Smooth muscle cell (in vitro differentiated cells): ENCODE measurements at regions not wholly inside any gene's neighbourhood (a gene's known extent, or its start where the extent isn't known, plus 50 kb on each side); places are given as distances from the start of the nearest gene placed in this dataset.
A peak's percentile ranks its signal among the peaks of the same experiment; 100 is the strongest.

ENCODE experiments used
- DNase-seq: peaks from one replicate; lab custom pipeline; 2025; ENCODE audit not compliant: unreplicated experiment; lab: John Stamatoyannopoulos, UW
- H2AFZ ChIP-seq: fragments of 200-600 bp; sonication (generic); 2 replicates; pipeline ENCODE4 v1.6.0; 2016; ENCODE audit warnings: antibody characterized with exemption, low read depth, mild to moderate bottlenecking
- H3F3A ChIP-seq: fragments of 200-600 bp; sonication (generic); 2 replicates; pipeline ENCODE4 v1.6.0; 2017; ENCODE audit warnings: antibody characterized with exemption, low read depth
- H3K27ac ChIP-seq: fragments of 200-600 bp; sonication (generic); 2 replicates; pipeline ENCODE4 v1.5.1; 2016; ENCODE audit warnings: low read depth, mild to moderate bottlenecking
- H3K27me3 ChIP-seq: fragments of 200-600 bp; sonication (generic); 2 replicates; pipeline ENCODE4 v1.6.1; 2016; ENCODE audit warnings: low read depth, mild to moderate bottlenecking
- H3K36me3 ChIP-seq: fragments of 200-600 bp; sonication (generic); 2 replicates; pipeline ENCODE4 v1.5.1; 2016; ENCODE audit warnings: low read depth
- H3K4me1 ChIP-seq: fragments of 200-600 bp; sonication (generic); 2 replicates; pipeline ENCODE4 v1.5.1; 2016; ENCODE audit warnings: low read depth
- H3K4me2 ChIP-seq: fragments of 200-600 bp; sonication (generic); 2 replicates; pipeline ENCODE4 v1.6.0; 2016; ENCODE audit warnings: mild to moderate bottlenecking
- H3K4me3 ChIP-seq: fragments of 200-600 bp; sonication (generic); 2 replicates; pipeline ENCODE4 v1.5.1; 2016; ENCODE audit warnings: mild to moderate bottlenecking
- H3K79me2 ChIP-seq: fragments of 200-600 bp; sonication (generic); 2 replicates; pipeline ENCODE4 v1.6.0; 2016; ENCODE audit warnings: low read depth, mild to moderate bottlenecking
- H3K9ac ChIP-seq: fragments of 200-600 bp; sonication (generic); 2 replicates; pipeline ENCODE4 v1.6.0; 2016; ENCODE audit warnings: low read depth
- H3K9me3 ChIP-seq: fragments of 200-600 bp; sonication (generic); replicated peaks from 2 replicates; pipeline ENCODE4 v1.5.1; 2016; ENCODE audit warnings: low read depth
- H4K20me1 ChIP-seq: fragments of 200-600 bp; sonication (generic); 2 replicates; pipeline ENCODE4 v1.6.0; 2016; ENCODE audit warnings: low read depth
- CTCF ChIP-seq: fragments of 200-600 bp; sonication (generic); IDR thresholded peaks from 2 replicates; pipeline ENCODE4 v1.5.1; 2017; ENCODE audit warnings: borderline replicate concordance, mild to moderate bottlenecking, antibody characterized with exemption; ENCODE audit not compliant: insufficient read depth, poor library complexity, severe bottlenecking
- WGBS: methylation state at CpG from one replicate; pipeline ENCODE4 v1.1.7; 2016; ENCODE audit warnings: low lambda C conversion rate; 5-methylcytosine and 5-hydroxymethylcytosine counted together

GRCh38 chr4:144518181-144518895 lies 127.6 kb upstream of the HHIP start:
- Histone ChIP-seq H3K9ac (peak overlapping the region; percentile 8), H3K4me1 (peaks cover 21% of the 10 kb centered on the region), H3K27ac (no peak overlapping the region), H3K27me3 (no peaks in the 10 kb centered on the region), H3K9me3 (no peaks in the 10 kb centered on the region), H3K36me3 (no peaks in the 10 kb centered on the region), H3K79me2 (no peaks in the 10 kb centered on the region), H4K20me1 (no peaks in the 10 kb centered on the region), H2AFZ (no peak overlapping the region), H3K4me3 (no peak overlapping the region), H3F3A (no peaks in the 10 kb centered on the region), H3K4me2 (peak overlapping the region; percentile 56)
- no peak for DNase-seq
- WGBS = 19% methylated on average over 8 of the region's 8 CpGs
- TF ChIP-seq CTCF = no peak

GRCh38 chr4:144531841-144532240 lies 114.1 kb upstream of the HHIP start:
- H3K27me3 ChIP-seq = no peaks in the 10 kb centered on the region
- H3K79me2 ChIP-seq = no peaks in the 10 kb centered on the region
- H3K27ac ChIP-seq = no peak overlapping the region
- no peaks in the 10 kb centered on the region for H3K36me3 ChIP-seq
- no peaks in the 10 kb centered on the region for H3K9me3 ChIP-seq
- 91% methylated on average over 2 of the region's 2 CpGs for WGBS
- H3F3A ChIP-seq = no peaks in the 10 kb centered on the region
- no peak overlapping the region for H3K4me2 ChIP-seq
- no peak overlapping the region for H3K9ac ChIP-seq
- DNase-seq = no peak
- TF ChIP-seq CTCF = no peak
- H2AFZ ChIP-seq = no peak overlapping the region
- no peaks in the 10 kb centered on the region for H4K20me1 ChIP-seq
- H3K4me3 ChIP-seq = no peak overlapping the region
- H3K4me1 ChIP-seq = no peaks in the 10 kb centered on the region

- H3K27me3 ChIP-seq = no peaks in the 10 kb centered on the region
- 98% methylated on average over 2 of the region's 2 CpGs for WGBS
- DNase-seq = no peak
- H3K36me3 ChIP-seq = no peaks in the 10 kb centered on the region
- no peak overlapping the region for H3K9ac ChIP-seq
- H3F3A ChIP-seq = no peaks in the 10 kb centered on the region
- no peak overlapping the region for H2AFZ ChIP-seq
- no peak for TF ChIP-seq CTCF
- H3K27ac ChIP-seq = no peak overlapping the region
- H3K9me3 ChIP-seq = no peaks in the 10 kb centered on the region
- no peak overlapping the region for H3K4me2 ChIP-seq
- H3K79me2 ChIP-seq = no peaks in the 10 kb centered on the region
- no peaks in the 10 kb centered on the region for H4K20me1 ChIP-seq
- H3K4me3 ChIP-seq = no peak overlapping the region
- H3K4me1 ChIP-seq = no peaks in the 10 kb centered on the region
These were observed 98.2 kb upstream of the HHIP start for GRCh38 chr4:144547678-144548298.

GRCh38 chr4:144556636-144557035 lies 89.3 kb upstream of the HHIP start:
- Histone ChIP-seq H3K27me3 (peaks cover 6% of the 10 kb centered on the region), H3K4me3 (no peak overlapping the region), H3K4me1 (no peaks in the 10 kb centered on the region), H4K20me1 (no peaks in the 10 kb centered on the region), H3K79me2 (no peaks in the 10 kb centered on the region), H3F3A (no peaks in the 10 kb centered on the region), H3K9ac (no peak overlapping the region), H3K4me2 (no peak overlapping the region), H3K9me3 (no peaks in the 10 kb centered on the region), H2AFZ (no peak overlapping the region), H3K36me3 (no peaks in the 10 kb centered on the region), H3K27ac (no peak overlapping the region)
- TF ChIP-seq CTCF = no peak
- no peak for DNase-seq
- WGBS = 83% methylated on average over 1 of the region's 1 CpG
